ENCODE measurements at regions not wholly inside any gene's neighbourhood (a gene's known extent, or its start where the extent isn't known, plus 50 kb on each side); places are given as distances from the start of the nearest gene placed in this dataset.

DNA sequence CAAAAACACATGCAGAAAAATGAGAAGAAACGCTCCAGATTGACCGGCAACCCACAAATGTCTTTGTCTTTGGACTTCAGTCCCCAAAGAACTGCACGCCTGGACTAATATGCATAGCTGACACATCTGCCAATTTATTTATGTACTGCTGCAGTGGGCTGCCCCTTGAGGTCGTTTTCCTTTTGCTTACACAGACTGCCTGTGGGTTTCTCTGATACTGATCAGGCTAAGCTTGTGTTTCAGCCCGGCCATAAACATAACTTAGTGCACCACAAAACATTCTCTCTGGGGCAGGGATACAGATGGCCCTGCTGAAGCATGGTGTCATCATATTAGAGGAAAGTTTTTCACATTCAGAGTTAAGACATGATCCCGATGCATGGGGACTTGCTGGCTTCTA is 75.4 kb downstream of the NUDT12 start:
- Histone ChIP-seq H3K9ac (ENCODE audit: low read length) (no peak overlapping the region), H3K79me2 (ENCODE audit: insufficient read depth, low read length) (no peaks in the 10 kb centered on the region), H3K4me2 (ENCODE audit: low read length) (no peak overlapping the region), H3K9me3 (ENCODE audit: low read length) (no peaks in the 10 kb centered on the region), H3K9me2 (ENCODE audit: low read depth, low read length) (no peaks in the 10 kb centered on the region), H4K20me1 (ENCODE audit: insufficient read depth, low read length) (no peaks in the 10 kb centered on the region), H3F3A (ENCODE audit: insufficient read depth, low read length) (no peaks in the 10 kb centered on the region), H3K27me3 (ENCODE audit: insufficient read depth, low read length) (no peaks in the 10 kb centered on the region), H3K27ac (ENCODE audit: low read depth, low read length, poor library complexity, severe bottlenecking) (no peak overlapping the region), H2AFZ (ENCODE audit: low read length) (no peak overlapping the region), H3K4me3 (ENCODE audit: low read depth, low read length, poor library complexity, severe bottlenecking) (no peak overlapping the region), H3K36me3 (ENCODE audit: insufficient read depth, low read length) (no peaks in the 10 kb centered on the region), H3K4me1 (ENCODE audit: insufficient read depth, low read length, severe bottlenecking) (no peaks in the 10 kb centered on the region)
- TF ChIP-seq, protein P1, sequence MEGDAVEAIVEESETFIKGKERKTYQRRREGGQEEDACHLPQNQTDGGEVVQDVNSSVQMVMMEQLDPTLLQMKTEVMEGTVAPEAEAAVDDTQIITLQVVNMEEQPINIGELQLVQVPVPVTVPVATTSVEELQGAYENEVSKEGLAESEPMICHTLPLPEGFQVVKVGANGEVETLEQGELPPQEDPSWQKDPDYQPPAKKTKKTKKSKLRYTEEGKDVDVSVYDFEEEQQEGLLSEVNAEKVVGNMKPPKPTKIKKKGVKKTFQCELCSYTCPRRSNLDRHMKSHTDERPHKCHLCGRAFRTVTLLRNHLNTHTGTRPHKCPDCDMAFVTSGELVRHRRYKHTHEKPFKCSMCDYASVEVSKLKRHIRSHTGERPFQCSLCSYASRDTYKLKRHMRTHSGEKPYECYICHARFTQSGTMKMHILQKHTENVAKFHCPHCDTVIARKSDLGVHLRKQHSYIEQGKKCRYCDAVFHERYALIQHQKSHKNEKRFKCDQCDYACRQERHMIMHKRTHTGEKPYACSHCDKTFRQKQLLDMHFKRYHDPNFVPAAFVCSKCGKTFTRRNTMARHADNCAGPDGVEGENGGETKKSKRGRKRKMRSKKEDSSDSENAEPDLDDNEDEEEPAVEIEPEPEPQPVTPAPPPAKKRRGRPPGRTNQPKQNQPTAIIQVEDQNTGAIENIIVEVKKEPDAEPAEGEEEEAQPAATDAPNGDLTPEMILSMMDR (IDR thresholded peaks at IDR 0.05; ENCODE audit: low read length): no peak
- no peak for TF ChIP-seq EZH2 (IDR thresholded peaks at IDR 0.05; ENCODE audit: borderline replicate concordance, low read length)

- H3K9ac ChIP-seq (ENCODE audit: low read length): no peak overlapping the region
- no peak overlapping the region for H2AFZ ChIP-seq (ENCODE audit: low read length)
- H3K9me3 ChIP-seq (ENCODE audit: low read length): no peaks in the 10 kb centered on the region
- no peak overlapping the region for H3K4me2 ChIP-seq (ENCODE audit: low read length)
- no peaks in the 10 kb centered on the region for H3K27me3 ChIP-seq (ENCODE audit: insufficient read depth, low read length)
- H3K79me2 ChIP-seq (ENCODE audit: insufficient read depth, low read length): no peaks in the 10 kb centered on the region
- H3K4me3 ChIP-seq (ENCODE audit: low read depth, low read length, poor library complexity, severe bottlenecking): no peak overlapping the region
- H4K20me1 ChIP-seq (ENCODE audit: insufficient read depth, low read length): no peaks in the 10 kb centered on the region
- TF ChIP-seq, protein P1 (IDR thresholded peaks at IDR 0.05; ENCODE audit: low read length): no peak
- no peak for TF ChIP-seq EZH2 (IDR thresholded peaks at IDR 0.05; ENCODE audit: borderline replicate concordance, low read length)
- no peaks in the 10 kb centered on the region for H3K36me3 ChIP-seq (ENCODE audit: insufficient read depth, low read length)
- no peaks in the 10 kb centered on the region for H3K4me1 ChIP-seq (ENCODE audit: insufficient read depth, low read length, severe bottlenecking)
- H3K9me2 ChIP-seq (ENCODE audit: low read depth, low read length): no peaks in the 10 kb centered on the region
- H3F3A ChIP-seq (ENCODE audit: insufficient read depth, low read length): no peaks in the 10 kb centered on the region
- no peak overlapping the region for H3K27ac ChIP-seq (ENCODE audit: low read depth, low read length, poor library complexity, severe bottlenecking)
Observed at GRCh38 chr5:103486739-103487138, 75.8 kb downstream of the NUDT12 start.

DNA sequence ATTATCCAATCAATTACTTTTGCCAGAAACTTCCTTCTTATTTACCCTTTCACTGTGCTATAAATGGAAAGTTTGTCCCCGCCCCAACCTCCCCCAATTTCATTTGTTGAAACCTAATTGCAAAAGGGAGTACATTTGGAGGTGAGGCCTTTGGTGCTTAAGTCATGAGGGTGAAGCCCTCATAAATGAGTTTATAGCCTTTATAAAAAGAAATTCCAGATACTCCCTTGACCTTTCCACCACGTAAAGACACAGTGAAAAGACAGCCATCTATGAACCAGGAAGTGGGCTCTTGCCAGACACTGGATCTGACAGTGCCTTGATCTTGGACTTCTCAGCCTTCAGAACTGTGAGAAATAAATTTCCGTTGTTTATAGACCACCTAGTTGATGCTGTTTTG is 82.3 kb downstream of the NUDT12 start:
- H3K27me3 ChIP-seq (ENCODE audit: insufficient read depth, low read length): no peaks in the 10 kb centered on the region
- no peaks in the 10 kb centered on the region for H3K36me3 ChIP-seq (ENCODE audit: insufficient read depth, low read length)
- no peak overlapping the region for H3K9ac ChIP-seq (ENCODE audit: low read length)
- H3K79me2 ChIP-seq (ENCODE audit: insufficient read depth, low read length): no peaks in the 10 kb centered on the region
- no peaks in the 10 kb centered on the region for H3K9me3 ChIP-seq (ENCODE audit: low read length)
- H3K4me1 ChIP-seq (ENCODE audit: insufficient read depth, low read length, severe bottlenecking): no peaks in the 10 kb centered on the region
- no peaks in the 10 kb centered on the region for H3F3A ChIP-seq (ENCODE audit: insufficient read depth, low read length)
- no peaks in the 10 kb centered on the region for H3K9me2 ChIP-seq (ENCODE audit: low read depth, low read length)
- H3K4me3 ChIP-seq (ENCODE audit: low read depth, low read length, poor library complexity, severe bottlenecking): no peak overlapping the region
- no peak overlapping the region for H3K4me2 ChIP-seq (ENCODE audit: low read length)
- TF ChIP-seq, protein P1 (IDR thresholded peaks at IDR 0.05; ENCODE audit: low read length): no peak
- TF ChIP-seq EZH2 (IDR thresholded peaks at IDR 0.05; ENCODE audit: borderline replicate concordance, low read length): no peak
- H2AFZ ChIP-seq (ENCODE audit: low read length): no peak overlapping the region
- no peak overlapping the region for H3K27ac ChIP-seq (ENCODE audit: low read depth, low read length, poor library complexity, severe bottlenecking)
- no peaks in the 10 kb centered on the region for H4K20me1 ChIP-seq (ENCODE audit: insufficient read depth, low read length)

Data from OCI-LY1 (cell line).